ENCODE measurements at regions not wholly inside any gene's neighbourhood (a gene's known extent, or its start where the extent isn't known, plus 50 kb on each side); places are given as distances from the start of the nearest gene placed in this dataset.

GRCh38 chr14:85417396-85417795 lies 112.5 kb upstream of the FLRT2 start:
- Histone ChIP-seq H3K27me3 (no peaks in the 10 kb centered on the region), H3K4me3 (no peak overlapping the region), H3K36me3 (no peaks in the 10 kb centered on the region), H3K4me1 (no peaks in the 10 kb centered on the region), H3K27ac (no peak overlapping the region), H3K9me3 (no peaks in the 10 kb centered on the region)
- DNase-seq (no peak), ATAC-seq (no peak)
- intact Hi-C loops (cut with DNase I): no loop called here
- TF ChIP-seq CTCF (IDR thresholded peaks at IDR 0.05): no peak

- intact Hi-C loops (cut with DNase I): no loop called here
- no peak for DNase-seq
- ATAC-seq: no peak
Measured at GRCh38 chr14:85418721-85419120, 111.2 kb upstream of the FLRT2 start.

GRCh38 chr14:85420278-85420677 lies 109.7 kb upstream of the FLRT2 start:
- ATAC-seq: no peak
- intact Hi-C loops (cut with DNase I): no loop called here
- Histone ChIP-seq H3K27me3 (no peaks in the 10 kb centered on the region), H3K36me3 (no peaks in the 10 kb centered on the region), H3K9me3 (no peaks in the 10 kb centered on the region), H3K4me3 (no peak overlapping the region), H3K4me1 (no peaks in the 10 kb centered on the region), H3K27ac (no peak overlapping the region)
- TF ChIP-seq CTCF (IDR thresholded peaks at IDR 0.05): no peak
- DNase-seq: no peak

More at GRCh38 chr14:85418721-85419120, 111.2 kb upstream of the FLRT2 start:
- Histone ChIP-seq H3K27ac (no peak overlapping the region), H3K4me1 (no peaks in the 10 kb centered on the region), H3K27me3 (no peaks in the 10 kb centered on the region), H3K4me3 (no peak overlapping the region), H3K9me3 (no peaks in the 10 kb centered on the region), H3K36me3 (no peaks in the 10 kb centered on the region)
- no peak for TF ChIP-seq CTCF (IDR thresholded peaks at IDR 0.05)

- no peak for DNase-seq
Measured at GRCh38 chr14:85420707-85421106, 109.2 kb upstream of the FLRT2 start.

GRCh38 chr14:85421186-85421877 lies 108.6 kb upstream of the FLRT2 start:
- H3K27me3 ChIP-seq: no peaks in the 10 kb centered on the region
- no peaks in the 10 kb centered on the region for H3K4me1 ChIP-seq
- ATAC-seq: no peak
- intact Hi-C loops (cut with DNase I): no loop called here
- no peak overlapping the region for H3K4me3 ChIP-seq
- no peaks in the 10 kb centered on the region for H3K9me3 ChIP-seq
- DNase-seq: no peak
- no peaks in the 10 kb centered on the region for H3K36me3 ChIP-seq
- TF ChIP-seq CTCF (IDR thresholded peaks at IDR 0.05): no peak
- H3K27ac ChIP-seq: no peak overlapping the region

More at GRCh38 chr14:85420707-85421106, 109.2 kb upstream of the FLRT2 start:
- Histone ChIP-seq H3K27me3 (no peaks in the 10 kb centered on the region), H3K27ac (no peak overlapping the region), H3K36me3 (no peaks in the 10 kb centered on the region), H3K4me1 (no peaks in the 10 kb centered on the region), H3K4me3 (no peak overlapping the region), H3K9me3 (no peaks in the 10 kb centered on the region)
- intact Hi-C loops (cut with DNase I): no loop called here
- TF ChIP-seq CTCF (IDR thresholded peaks at IDR 0.05): no peak
- ATAC-seq: no peak

- intact Hi-C loops (cut with DNase I): no loop called here
- ATAC-seq: no peak
Measured at GRCh38 chr14:85423889-85424288, 106.1 kb upstream of the FLRT2 start.

More at GRCh38 chr14:85423889-85424288, 106.1 kb upstream of the FLRT2 start:
- no peak overlapping the region for H3K27ac ChIP-seq
- TF ChIP-seq CTCF (IDR thresholded peaks at IDR 0.05): no peak
- H3K9me3 ChIP-seq: no peaks in the 10 kb centered on the region
- H3K36me3 ChIP-seq: no peaks in the 10 kb centered on the region
- H3K4me1 ChIP-seq: no peaks in the 10 kb centered on the region
- H3K27me3 ChIP-seq: no peaks in the 10 kb centered on the region
- no peak for DNase-seq
- H3K4me3 ChIP-seq: no peak overlapping the region
